Stimulated activated CD8-positive, alpha-beta memory T cell treated with anti-CD3 and anti-CD28 coated beads, Interleukin-15, amount 100 ng/mL, for 1 hour (primary cell): ENCODE measurements at regions not wholly inside any gene's neighbourhood (a gene's known extent, or its start where the extent isn't known, plus 50 kb on each side); places are given as distances from the start of the nearest gene placed in this dataset.
"Not testable (repeated sequence)": the region's sequence is repeated elsewhere in the genome, so short reads cannot be mapped to it uniquely, and the experiment has no call there.

Experiments used
- DNase-seq: peaks from one replicate; pipeline ENCODE4 v3.0.0-alpha.2; 2020; ENCODE audit warnings: low read depth

DNA sequence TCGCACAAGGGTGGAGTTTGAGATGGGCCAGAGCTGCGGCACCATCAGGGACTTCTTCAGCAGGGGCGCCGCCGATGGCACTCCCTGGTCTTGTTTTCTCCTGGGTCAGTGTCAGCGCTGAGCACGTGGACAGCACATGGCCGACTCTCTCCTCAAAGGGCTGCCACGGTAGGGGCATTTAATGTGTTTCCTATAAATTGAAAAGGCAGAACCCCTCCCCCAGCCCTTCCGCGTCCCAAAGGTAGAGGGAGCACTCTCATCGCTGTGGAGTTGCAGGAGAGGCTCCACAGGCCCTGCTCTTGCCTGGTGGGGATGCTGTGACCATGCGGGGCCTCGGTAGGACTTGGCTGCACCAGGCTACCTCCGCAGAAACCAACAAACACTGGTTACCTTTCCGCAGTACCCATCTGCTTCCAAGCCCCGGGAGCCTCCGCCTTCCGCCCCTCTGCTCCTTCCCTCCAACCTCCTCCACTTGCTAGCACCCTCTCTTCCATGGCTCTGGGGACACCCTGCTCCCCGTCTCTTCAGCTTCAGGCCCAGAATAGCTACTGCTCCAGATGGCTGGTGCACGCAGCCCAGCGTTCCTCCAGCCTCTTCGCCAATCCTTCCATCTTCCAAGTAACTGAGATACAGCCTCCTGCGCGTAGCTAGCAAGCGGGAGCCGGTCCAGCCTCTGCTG is 166.3 kb upstream of the ADCY1 start:
- no peak for DNase-seq

- DNase-seq: no peak
Observed at GRCh38 chr7:45408409-45408737, 165.8 kb upstream of the ADCY1 start.

DNA sequence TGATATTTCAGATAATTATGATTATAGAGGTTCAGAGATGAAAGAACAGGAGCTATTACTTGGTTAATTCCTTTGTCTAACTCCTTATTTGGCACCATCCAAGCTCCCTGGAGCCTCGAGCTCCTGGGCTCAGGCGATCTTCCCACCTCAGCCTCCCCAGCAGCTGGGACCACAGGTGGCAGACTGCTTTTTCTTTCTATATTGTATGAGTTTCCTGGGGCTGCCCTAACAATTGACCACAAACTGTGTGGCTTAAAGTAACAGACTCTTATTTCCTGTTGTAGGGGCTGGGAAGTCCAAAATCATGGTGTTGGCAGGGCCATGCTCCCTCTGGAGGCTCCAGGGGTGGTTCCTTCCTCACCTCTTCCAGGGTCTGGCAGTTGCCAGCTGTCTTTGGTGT is 163.3 kb upstream of the ADCY1 start:
- DNase-seq: no peak

GRCh38 chr7:45413419-45413818 is 160.7 kb upstream of the ADCY1 start:
- no peak for DNase-seq

GRCh38 chr7:45414226-45414625 is 159.9 kb upstream of the ADCY1 start:
- no peak for DNase-seq

GRCh38 chr7:45415265-45415664 is 158.9 kb upstream of the ADCY1 start:
- no peak for DNase-seq

GRCh38 chr7:45416846-45417245 is 157.3 kb upstream of the ADCY1 start:
- no peak for DNase-seq

- DNase-seq: no peak
Observed at GRCh38 chr7:45417268-45417667, 156.9 kb upstream of the ADCY1 start.

GRCh38 chr7:45417735-45418134 is 156.4 kb upstream of the ADCY1 start:
- no peak for DNase-seq

DNA sequence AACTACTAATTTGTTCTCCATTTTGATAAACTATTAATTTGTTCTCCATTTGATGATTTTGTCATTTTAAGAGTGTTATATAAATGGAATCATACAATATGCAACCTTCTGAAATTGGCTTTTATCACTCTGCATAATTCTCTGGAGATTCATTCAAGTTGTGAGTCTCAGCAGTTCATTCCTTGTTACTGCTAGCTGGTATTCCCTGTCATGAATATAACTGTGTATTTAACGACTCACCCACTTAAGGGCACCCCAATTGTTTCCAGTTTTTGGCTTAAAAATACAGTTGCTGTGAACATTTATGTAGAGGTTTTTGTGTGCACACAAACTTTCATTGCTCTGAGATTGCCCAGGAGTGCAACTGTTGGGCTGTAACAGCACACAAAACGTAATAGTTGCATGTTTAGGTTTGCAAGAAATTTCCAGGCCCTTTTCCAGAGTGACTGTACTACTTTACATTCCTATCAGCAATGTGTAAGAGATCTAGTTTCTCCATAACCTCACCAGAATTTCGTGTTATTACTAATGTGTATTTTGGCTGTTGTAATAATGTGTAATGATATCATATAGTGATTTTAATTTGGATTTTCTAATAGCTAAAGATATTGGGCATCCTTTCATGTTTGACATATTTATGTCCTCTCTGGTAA is 153.2 kb upstream of the ADCY1 start:
- DNase-seq: no peak

DNA sequence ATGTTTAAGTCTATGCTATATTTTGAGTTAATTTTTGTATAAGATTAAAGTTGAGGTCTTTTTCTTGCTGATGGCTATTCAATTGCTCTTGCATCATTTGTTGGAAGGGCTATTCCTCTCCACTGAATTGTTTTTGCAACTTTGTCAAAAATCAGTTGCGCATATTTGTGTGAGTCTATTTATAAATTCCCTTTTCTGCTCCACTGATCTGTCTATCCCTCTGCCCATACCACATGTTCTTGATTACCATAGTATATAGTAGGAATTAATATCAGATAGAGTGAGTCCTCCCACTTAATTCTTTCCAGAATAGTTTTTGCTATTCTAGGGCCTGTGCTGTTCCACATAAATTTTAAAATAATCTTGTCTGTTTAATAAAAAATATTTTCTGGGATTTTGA is 152.4 kb upstream of the ADCY1 start:
- DNase-seq: no peak

DNA sequence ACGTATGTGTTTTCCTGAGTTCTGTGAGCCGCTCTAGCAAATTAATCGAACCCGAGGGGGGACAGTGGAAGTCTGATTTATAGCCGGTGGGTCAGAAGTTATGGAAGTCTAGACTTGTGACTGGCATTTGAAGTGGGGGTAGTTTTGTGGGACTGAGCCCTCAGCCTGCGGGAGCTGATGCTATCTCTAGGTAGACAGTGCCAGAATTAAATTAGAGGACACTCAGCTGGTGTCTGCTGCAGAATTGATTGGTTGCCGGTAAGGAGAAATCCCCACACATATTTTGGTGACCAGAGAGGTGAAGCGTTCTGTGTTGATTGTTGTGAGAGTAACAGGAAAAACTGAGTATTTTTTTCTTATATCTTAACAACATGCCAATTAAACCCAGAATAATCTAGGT is 143.8 kb upstream of the ADCY1 start:
- DNase-seq: no peak

DNA sequence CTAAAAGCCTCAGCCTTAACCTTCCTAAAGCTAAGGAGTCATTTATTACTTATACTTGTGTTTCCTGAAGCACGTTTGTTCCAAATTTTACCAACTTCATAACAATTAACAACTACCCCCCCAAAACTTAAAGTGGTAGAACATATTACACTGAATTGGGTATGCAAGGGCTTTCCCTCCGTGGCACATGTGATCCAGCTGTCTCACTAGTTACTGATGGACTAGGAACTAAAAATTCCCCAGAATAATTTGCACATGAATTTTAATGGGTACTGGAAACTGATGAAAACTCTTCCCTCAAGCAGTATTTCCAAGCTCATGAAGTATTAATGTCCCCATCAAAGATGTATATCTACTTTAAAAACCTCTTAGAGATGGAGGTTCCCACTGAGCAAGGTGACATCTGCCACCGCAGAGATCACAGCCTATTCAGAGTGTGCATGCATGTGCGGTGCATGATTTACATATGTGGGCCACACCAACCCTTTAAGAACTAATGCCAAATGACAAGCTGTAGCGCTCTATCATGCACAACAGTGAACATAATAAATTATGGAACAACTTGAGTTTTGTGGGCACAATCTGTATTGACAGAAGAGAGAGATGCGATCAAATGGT is 139.9 kb upstream of the ADCY1 start:
- no peak for DNase-seq

DNA sequence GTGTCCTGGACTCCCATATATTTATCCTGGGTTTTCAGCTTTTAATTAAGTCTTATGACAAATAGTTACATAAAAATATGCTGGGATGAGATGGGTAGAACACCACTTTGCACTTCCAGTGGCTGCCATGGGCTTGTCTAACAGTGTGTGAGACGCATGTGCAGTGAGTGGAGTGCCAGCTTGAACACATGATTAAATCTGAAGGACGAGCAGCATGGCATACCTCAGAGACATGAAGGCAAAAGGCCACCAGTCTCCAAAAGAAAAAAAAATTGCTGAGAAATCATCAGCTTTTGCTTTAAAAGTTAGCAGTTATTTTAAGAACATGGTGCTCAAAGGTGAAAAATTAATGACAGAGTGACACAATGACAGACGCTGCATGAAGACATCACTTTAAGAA is 139.0 kb upstream of the ADCY1 start:
- DNase-seq: no peak

- DNase-seq: no peak
Observed at GRCh38 chr7:45435846-45436245, 138.3 kb upstream of the ADCY1 start.

DNA sequence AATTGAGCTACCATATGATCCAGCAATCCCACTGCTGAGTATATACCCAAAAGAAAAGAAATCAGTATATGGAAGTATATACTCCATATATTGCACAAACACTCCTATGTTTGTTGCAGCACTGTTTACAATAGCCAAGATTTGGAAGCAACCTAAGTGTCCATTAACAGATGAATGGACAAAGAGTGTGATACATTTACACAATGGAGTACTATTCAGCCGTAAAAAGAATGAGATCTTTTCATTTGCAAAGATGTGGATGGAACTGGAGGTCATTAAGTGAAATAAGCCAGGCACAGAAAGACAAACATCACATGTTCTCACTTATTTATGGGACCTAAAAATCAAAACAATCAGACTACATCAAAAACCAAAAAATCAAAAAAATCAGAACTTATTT is 133.4 kb upstream of the ADCY1 start:
- DNase-seq: not testable (repeated sequence)

GRCh38 chr7:45443263-45443662 is 130.9 kb upstream of the ADCY1 start:
- DNase-seq: no peak

DNA sequence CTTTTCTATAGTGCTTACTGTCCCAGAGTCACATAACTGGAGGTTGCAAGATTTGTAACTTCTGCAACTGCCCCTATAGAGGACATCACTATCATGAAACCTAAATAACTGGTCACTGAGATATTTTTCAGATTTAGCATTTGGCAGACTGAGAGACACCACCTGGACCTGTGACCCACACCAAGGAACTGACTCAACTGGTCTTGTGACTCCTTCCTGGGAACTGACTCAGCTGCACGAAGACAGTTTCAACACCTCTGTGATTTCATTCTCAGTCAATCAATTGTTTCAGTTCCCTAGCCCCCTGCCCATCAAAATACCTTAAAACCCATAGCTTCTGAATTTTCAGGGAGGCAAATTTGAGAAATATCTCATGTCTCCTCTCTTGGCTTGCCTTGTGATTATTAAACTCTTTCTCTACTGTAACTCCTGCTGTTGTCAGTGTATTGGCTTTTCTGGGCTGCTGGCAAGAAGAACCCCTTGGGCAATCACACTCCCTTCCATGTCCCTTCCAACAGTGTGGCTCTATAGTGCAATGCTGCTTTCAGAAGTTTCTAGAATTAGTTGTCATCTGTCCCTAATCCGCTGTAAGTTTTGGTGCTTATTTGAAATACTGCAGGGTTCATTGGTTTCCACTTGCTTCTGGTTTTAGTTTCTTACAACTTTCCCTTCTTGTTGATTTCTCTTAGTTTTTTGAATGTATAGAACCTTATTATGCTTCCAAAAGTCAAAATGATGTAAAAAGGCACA is 127.8 kb upstream of the ADCY1 start:
- no peak for DNase-seq

DNA sequence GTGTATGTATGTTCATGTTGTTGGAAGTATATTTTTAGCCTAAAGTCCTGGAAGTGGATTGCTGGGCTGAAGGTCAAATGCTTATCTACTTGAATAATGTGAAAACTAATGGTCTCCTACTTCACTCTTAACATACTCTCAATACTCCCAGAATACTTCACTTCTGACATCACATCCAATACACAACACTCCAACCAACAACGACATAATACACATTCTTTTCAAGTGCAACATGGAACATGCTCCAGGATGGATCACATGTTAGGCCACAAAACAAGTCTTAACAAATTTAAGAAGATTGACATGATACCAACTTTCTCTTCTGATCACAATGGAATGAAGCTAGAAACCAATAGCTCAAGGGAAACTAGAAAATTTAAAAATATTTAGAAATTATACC is 126.9 kb upstream of the ADCY1 start:
- no peak for DNase-seq

DNA sequence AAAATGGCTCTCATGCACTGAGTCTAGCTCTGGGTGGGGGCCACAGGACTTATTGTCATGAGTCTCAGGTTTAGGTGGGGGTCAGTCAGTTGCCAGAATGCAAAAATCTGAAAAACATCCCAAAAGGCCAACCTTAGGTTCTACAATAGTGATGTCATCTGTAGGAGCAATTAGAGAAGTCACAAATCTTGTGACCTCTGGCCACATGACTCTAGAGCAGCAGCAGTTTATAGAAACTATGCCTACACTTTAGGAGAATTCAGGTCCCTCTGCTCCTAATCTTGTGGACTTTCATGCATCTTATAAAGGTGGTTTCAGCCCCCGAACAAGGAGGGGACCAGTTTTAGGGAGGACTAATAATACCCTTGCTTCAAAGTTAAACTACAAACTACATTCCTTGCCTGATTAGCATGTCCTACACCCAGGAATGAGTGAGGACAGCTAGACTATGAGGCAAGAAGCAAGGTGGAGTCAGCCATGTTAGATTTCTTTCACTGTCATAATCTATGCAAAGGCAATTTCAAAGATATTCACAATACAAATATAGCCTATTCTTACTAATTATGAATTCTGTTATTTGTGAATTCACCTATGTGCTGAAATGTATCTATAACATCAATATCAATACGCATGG is 123.5 kb upstream of the ADCY1 start:
- DNase-seq: no peak

- no peak for DNase-seq
Observed at GRCh38 chr7:45451342-45452035, 122.7 kb upstream of the ADCY1 start.

- DNase-seq: no peak
Observed at GRCh38 chr7:45454771-45455170, 119.4 kb upstream of the ADCY1 start.
